Osteocyte (in vitro differentiated cells): ENCODE measurements at regions not wholly inside any gene's neighbourhood (a gene's known extent, or its start where the extent isn't known, plus 50 kb on each side); places are given as distances from the start of the nearest gene placed in this dataset.

ENCODE experiments used
- DNase-seq: peaks from one replicate; pipeline ENCODE4 v3.0.0; 2021; ENCODE audit warnings: mixed read lengths; ENCODE audit not compliant: unreplicated experiment; ENCODE audit errors: extremely low spot score
- H3K27ac Mint-ChIP-seq: one replicate; pipeline ENCODE4 v1.8.0; 2021; ENCODE audit warnings: mild to moderate bottlenecking, mixed read lengths; ENCODE audit not compliant: unreplicated experiment
- H3K27me3 Mint-ChIP-seq: one replicate; pipeline ENCODE4 v1.8.0; 2021; ENCODE audit warnings: mixed read lengths; ENCODE audit not compliant: unreplicated experiment
- H3K36me3 Mint-ChIP-seq: one replicate; pipeline ENCODE4 v1.8.0; 2021; ENCODE audit warnings: mixed read lengths; ENCODE audit not compliant: unreplicated experiment
- H3K4me1 Mint-ChIP-seq: one replicate; pipeline ENCODE4 v1.8.0; 2021; ENCODE audit warnings: mixed read lengths; ENCODE audit not compliant: unreplicated experiment
- H3K4me3 Mint-ChIP-seq: one replicate; pipeline ENCODE4 v1.8.0; 2021; ENCODE audit warnings: mild to moderate bottlenecking, moderate library complexity, mixed read lengths; ENCODE audit not compliant: unreplicated experiment
- H3K9me3 Mint-ChIP-seq: one replicate; pipeline ENCODE4 v1.8.0; 2021; ENCODE audit warnings: mixed read lengths; ENCODE audit not compliant: unreplicated experiment
- TF ChIP-seq, protein P1 (sequence below): fragments of 200-600 bp; sonication (generic); IDR thresholded peaks from 2 replicates; pipeline ENCODE4 v1.5.0; 2021; ENCODE audit warnings: antibody characterized with exemption, mild to moderate bottlenecking, moderate library complexity

- Mint-ChIP-seq H3K9me3 (no peaks in the 10 kb centered on the region), H3K36me3 (no peaks in the 10 kb centered on the region), H3K27ac (no peak overlapping the region), H3K27me3 (no peaks in the 10 kb centered on the region), H3K4me3 (no peak overlapping the region), H3K4me1 (peaks cover 13% of the 10 kb centered on the region)
- no peak for DNase-seq
- TF ChIP-seq, protein P1, sequence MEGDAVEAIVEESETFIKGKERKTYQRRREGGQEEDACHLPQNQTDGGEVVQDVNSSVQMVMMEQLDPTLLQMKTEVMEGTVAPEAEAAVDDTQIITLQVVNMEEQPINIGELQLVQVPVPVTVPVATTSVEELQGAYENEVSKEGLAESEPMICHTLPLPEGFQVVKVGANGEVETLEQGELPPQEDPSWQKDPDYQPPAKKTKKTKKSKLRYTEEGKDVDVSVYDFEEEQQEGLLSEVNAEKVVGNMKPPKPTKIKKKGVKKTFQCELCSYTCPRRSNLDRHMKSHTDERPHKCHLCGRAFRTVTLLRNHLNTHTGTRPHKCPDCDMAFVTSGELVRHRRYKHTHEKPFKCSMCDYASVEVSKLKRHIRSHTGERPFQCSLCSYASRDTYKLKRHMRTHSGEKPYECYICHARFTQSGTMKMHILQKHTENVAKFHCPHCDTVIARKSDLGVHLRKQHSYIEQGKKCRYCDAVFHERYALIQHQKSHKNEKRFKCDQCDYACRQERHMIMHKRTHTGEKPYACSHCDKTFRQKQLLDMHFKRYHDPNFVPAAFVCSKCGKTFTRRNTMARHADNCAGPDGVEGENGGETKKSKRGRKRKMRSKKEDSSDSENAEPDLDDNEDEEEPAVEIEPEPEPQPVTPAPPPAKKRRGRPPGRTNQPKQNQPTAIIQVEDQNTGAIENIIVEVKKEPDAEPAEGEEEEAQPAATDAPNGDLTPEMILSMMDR, result peak; percentile 41
Observed at GRCh38 chr3:94303897-94304296, 241.0 kb downstream of the NSUN3 start.

- Mint-ChIP-seq H3K36me3 (no peaks in the 10 kb centered on the region), H3K4me1 (peaks cover 13% of the 10 kb centered on the region), H3K27me3 (no peaks in the 10 kb centered on the region), H3K4me3 (no peak overlapping the region), H3K9me3 (no peaks in the 10 kb centered on the region), H3K27ac (no peak overlapping the region)
- no peak for DNase-seq
- TF ChIP-seq, protein P1, result no peak
Observed at GRCh38 chr3:94304954-94305353, 242.1 kb downstream of the NSUN3 start.

GRCh38 chr3:94305835-94306611 is 243.2 kb downstream of the NSUN3 start:
- DNase-seq, result no peak
- Mint-ChIP-seq H3K27me3 (no peaks in the 10 kb centered on the region), H3K4me3 (no peak overlapping the region), H3K36me3 (no peaks in the 10 kb centered on the region), H3K27ac (no peak overlapping the region), H3K4me1 (peaks cover 13% of the 10 kb centered on the region), H3K9me3 (no peaks in the 10 kb centered on the region)
- TF ChIP-seq, protein P1, result no peak

DNA sequence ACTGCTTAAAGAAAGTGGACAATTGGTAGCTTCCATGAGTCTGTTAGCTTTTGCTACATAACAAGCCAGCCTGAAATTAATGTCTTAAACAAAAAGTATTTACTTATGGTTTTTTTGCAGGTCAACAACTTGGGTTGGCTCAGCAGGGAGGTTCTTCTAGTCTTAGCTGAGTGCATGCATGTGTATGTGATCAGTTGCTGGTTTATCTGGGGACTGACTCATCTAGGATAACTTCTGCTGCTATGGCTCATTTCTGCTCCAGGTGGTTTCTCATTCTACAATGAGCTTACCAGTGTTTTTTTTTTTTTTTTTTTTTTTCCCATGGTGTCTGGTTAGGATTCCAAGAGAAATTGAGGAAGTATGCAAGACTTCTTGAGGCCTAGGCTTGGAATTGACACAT is 244.7 kb downstream of the NSUN3 start:
- Mint-ChIP-seq H3K4me3 (no peak overlapping the region), H3K27ac (no peak overlapping the region), H3K4me1 (peaks cover 13% of the 10 kb centered on the region), H3K36me3 (no peaks in the 10 kb centered on the region), H3K9me3 (no peaks in the 10 kb centered on the region), H3K27me3 (no peaks in the 10 kb centered on the region)
- DNase-seq, result no peak
- TF ChIP-seq, protein P1, result no peak

DNA sequence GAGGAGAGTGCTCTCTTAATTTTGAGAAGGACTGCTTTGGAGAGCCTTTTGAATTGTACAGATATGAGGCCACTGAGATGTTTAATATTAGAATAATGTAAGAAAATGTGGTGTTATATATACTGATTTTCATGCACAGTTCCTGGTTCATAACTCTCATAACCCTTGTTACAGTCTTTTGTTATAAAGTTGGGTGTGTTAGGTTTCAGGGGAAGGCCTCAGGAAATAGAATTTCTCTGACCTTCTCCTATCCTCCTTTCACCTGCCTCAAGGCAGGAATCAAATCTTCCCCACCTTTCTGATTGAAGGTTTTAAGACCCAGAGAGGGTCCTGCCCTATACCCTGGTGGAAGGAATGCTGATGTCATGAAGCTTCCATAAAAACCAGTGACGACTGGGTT is 245.9 kb downstream of the NSUN3 start:
- no peak for DNase-seq
- no peak overlapping the region for H3K4me3 Mint-ChIP-seq
- H3K27ac Mint-ChIP-seq, result no peak overlapping the region
- H3K9me3 Mint-ChIP-seq, result no peaks in the 10 kb centered on the region
- H3K36me3 Mint-ChIP-seq, result no peaks in the 10 kb centered on the region
- TF ChIP-seq, protein P1, result no peak
- peaks cover 13% of the 10 kb centered on the region for H3K4me1 Mint-ChIP-seq
- no peaks in the 10 kb centered on the region for H3K27me3 Mint-ChIP-seq
